ENCODE measurements at regions not wholly inside any gene's neighbourhood (a gene's known extent, or its start where the extent isn't known, plus 50 kb on each side); places are given as distances from the start of the nearest gene placed in this dataset.
"Not testable (repeated sequence)": the region's sequence is repeated elsewhere in the genome, so short reads cannot be mapped to it uniquely, and the experiment has no call there.

- intact Hi-C loops (cut with micrococcal nuclease); H3K4me3 Mint-ChIP-seq; H3K27me3 Mint-ChIP-seq (ENCODE audit: insufficient read depth); DNase-seq (ENCODE audit: low spot score); H3K36me3 Mint-ChIP-seq (ENCODE audit: low read depth); H3K27ac Mint-ChIP-seq; H3K4me1 Mint-ChIP-seq (ENCODE audit: low read depth): not testable (repeated sequence)
- H3K9me3 Mint-ChIP-seq, result peaks cover 31% of the 10 kb centered on the region
Observed at GRCh38 chr1:125064029-125064428, 3879.3 kb downstream of the SRGAP2C start.

- no peak for DNase-seq (ENCODE audit: low spot score)
- Mint-ChIP-seq H3K4me1 (ENCODE audit: low read depth) (no peaks in the 10 kb centered on the region), H3K27me3 (ENCODE audit: insufficient read depth) (no peaks in the 10 kb centered on the region), H3K36me3 (ENCODE audit: low read depth) (peaks cover 3% of the 10 kb centered on the region), H3K4me3 (no peak overlapping the region), H3K9me3 (peaks cover 36% of the 10 kb centered on the region), H3K27ac (no peak overlapping the region)
- intact Hi-C loops (cut with micrococcal nuclease), result no loop called here
Observed at GRCh38 chr1:125064481-125064880, 3879.7 kb downstream of the SRGAP2C start.

- Mint-ChIP-seq H3K4me1 (ENCODE audit: low read depth) (no peaks in the 10 kb centered on the region), H3K9me3 (peaks cover 44% of the 10 kb centered on the region), H3K27me3 (ENCODE audit: insufficient read depth) (no peaks in the 10 kb centered on the region), H3K27ac (no peak overlapping the region), H3K4me3 (no peak overlapping the region), H3K36me3 (ENCODE audit: low read depth) (peaks cover 7% of the 10 kb centered on the region)
- intact Hi-C loops (cut with micrococcal nuclease), result no loop called here
- DNase-seq (ENCODE audit: low spot score), result no peak
Observed at GRCh38 chr1:125065092-125065820, 3880.5 kb downstream of the SRGAP2C start.

GRCh38 chr1:125065821-125066180 is 3881.0 kb downstream of the SRGAP2C start:
- H3K4me3 Mint-ChIP-seq, result no peak overlapping the region
- intact Hi-C loops (cut with micrococcal nuclease), result no loop called here
- H3K9me3 Mint-ChIP-seq, result peaks cover 49% of the 10 kb centered on the region
- DNase-seq (ENCODE audit: low spot score), result no peak
- H3K27ac Mint-ChIP-seq, result no peak overlapping the region
- peaks cover 7% of the 10 kb centered on the region for H3K36me3 Mint-ChIP-seq (ENCODE audit: low read depth)
- no peaks in the 10 kb centered on the region for H3K4me1 Mint-ChIP-seq (ENCODE audit: low read depth)
- H3K27me3 Mint-ChIP-seq (ENCODE audit: insufficient read depth), result no peaks in the 10 kb centered on the region

GRCh38 chr1:125066385-125066784 is 3881.6 kb downstream of the SRGAP2C start:
- Mint-ChIP-seq H3K27ac (no peak overlapping the region), H3K36me3 (ENCODE audit: low read depth) (peaks cover 7% of the 10 kb centered on the region), H3K4me1 (ENCODE audit: low read depth) (no peaks in the 10 kb centered on the region), H3K27me3 (ENCODE audit: insufficient read depth) (no peaks in the 10 kb centered on the region), H3K4me3 (no peak overlapping the region), H3K9me3 (peaks cover 54% of the 10 kb centered on the region)
- intact Hi-C loops (cut with micrococcal nuclease), result no loop called here
- DNase-seq (ENCODE audit: low spot score), result no peak

- H3K36me3 Mint-ChIP-seq (ENCODE audit: low read depth); intact Hi-C loops (cut with micrococcal nuclease); H3K27me3 Mint-ChIP-seq (ENCODE audit: insufficient read depth); H3K4me1 Mint-ChIP-seq (ENCODE audit: low read depth); DNase-seq (ENCODE audit: low spot score); H3K27ac Mint-ChIP-seq; H3K4me3 Mint-ChIP-seq: not testable (repeated sequence)
- peaks cover 58% of the 10 kb centered on the region for H3K9me3 Mint-ChIP-seq
Observed at GRCh38 chr1:125066849-125067248, 3882.1 kb downstream of the SRGAP2C start.

- peaks cover 76% of the 10 kb centered on the region for H3K9me3 Mint-ChIP-seq
- no peak overlapping the region for H3K4me3 Mint-ChIP-seq
- no peak for DNase-seq (ENCODE audit: low spot score)
- H3K27ac Mint-ChIP-seq, result no peak overlapping the region
- H3K36me3 Mint-ChIP-seq (ENCODE audit: low read depth), result peaks cover 8% of the 10 kb centered on the region
- H3K27me3 Mint-ChIP-seq (ENCODE audit: insufficient read depth), result no peaks in the 10 kb centered on the region
- intact Hi-C loops (cut with micrococcal nuclease), result no loop called here
- no peaks in the 10 kb centered on the region for H3K4me1 Mint-ChIP-seq (ENCODE audit: low read depth)
Observed at GRCh38 chr1:125080077-125080476, 3895.3 kb downstream of the SRGAP2C start.

- no peak for DNase-seq (ENCODE audit: low spot score)
- Mint-ChIP-seq H3K4me1 (ENCODE audit: low read depth) (no peaks in the 10 kb centered on the region), H3K27ac (no peak overlapping the region), H3K36me3 (ENCODE audit: low read depth) (peaks cover 4% of the 10 kb centered on the region), H3K9me3 (peaks cover 45% of the 10 kb centered on the region), H3K27me3 (ENCODE audit: insufficient read depth) (no peaks in the 10 kb centered on the region), H3K4me3 (no peak overlapping the region)
- intact Hi-C loops (cut with micrococcal nuclease), result no loop called here
Observed at GRCh38 chr1:125085720-125086591, 3901.2 kb downstream of the SRGAP2C start.

GRCh38 chr1:125086611-125087010 is 3901.8 kb downstream of the SRGAP2C start:
- Mint-ChIP-seq H3K27me3 (ENCODE audit: insufficient read depth) (no peaks in the 10 kb centered on the region), H3K9me3 (peaks cover 42% of the 10 kb centered on the region), H3K36me3 (ENCODE audit: low read depth) (peaks cover 2% of the 10 kb centered on the region), H3K4me1 (ENCODE audit: low read depth) (no peaks in the 10 kb centered on the region), H3K27ac (no peak overlapping the region), H3K4me3 (no peak overlapping the region)
- DNase-seq (ENCODE audit: low spot score), result no peak
- intact Hi-C loops (cut with micrococcal nuclease), result no loop called here

GRCh38 chr1:125087247-125087646 is 3902.5 kb downstream of the SRGAP2C start:
- Mint-ChIP-seq H3K36me3 (ENCODE audit: low read depth) (peaks cover 2% of the 10 kb centered on the region), H3K27ac (no peak overlapping the region), H3K9me3 (peaks cover 37% of the 10 kb centered on the region), H3K4me1 (ENCODE audit: low read depth) (no peaks in the 10 kb centered on the region), H3K4me3 (no peak overlapping the region), H3K27me3 (ENCODE audit: insufficient read depth) (no peaks in the 10 kb centered on the region)
- intact Hi-C loops (cut with micrococcal nuclease), result no loop called here
- DNase-seq (ENCODE audit: low spot score), result no peak

GRCh38 chr1:125087691-125088090 is 3902.9 kb downstream of the SRGAP2C start:
- intact Hi-C loops (cut with micrococcal nuclease), result no loop called here
- no peaks in the 10 kb centered on the region for H3K27me3 Mint-ChIP-seq (ENCODE audit: insufficient read depth)
- no peak for DNase-seq (ENCODE audit: low spot score)
- peaks cover 36% of the 10 kb centered on the region for H3K9me3 Mint-ChIP-seq
- no peaks in the 10 kb centered on the region for H3K4me1 Mint-ChIP-seq (ENCODE audit: low read depth)
- peak overlapping the region; percentile 16 for H3K27ac Mint-ChIP-seq
- H3K4me3 Mint-ChIP-seq, result no peak overlapping the region
- peaks cover 2% of the 10 kb centered on the region for H3K36me3 Mint-ChIP-seq (ENCODE audit: low read depth)

GRCh38 chr1:125118147-125118993 is 3933.6 kb downstream of the SRGAP2C start:
- H3K36me3 Mint-ChIP-seq (ENCODE audit: low read depth), result peaks cover 3% of the 10 kb centered on the region
- H3K4me3 Mint-ChIP-seq, result no peak overlapping the region
- H3K27me3 Mint-ChIP-seq (ENCODE audit: insufficient read depth), result no peaks in the 10 kb centered on the region
- no peak for DNase-seq (ENCODE audit: low spot score)
- peaks cover 22% of the 10 kb centered on the region for H3K9me3 Mint-ChIP-seq
- intact Hi-C loops (cut with micrococcal nuclease), result no loop called here
- H3K4me1 Mint-ChIP-seq (ENCODE audit: low read depth), result no peaks in the 10 kb centered on the region
- H3K27ac Mint-ChIP-seq, result no peak overlapping the region

- no peak for DNase-seq (ENCODE audit: low spot score)
- no peaks in the 10 kb centered on the region for H3K27me3 Mint-ChIP-seq (ENCODE audit: insufficient read depth)
- H3K27ac Mint-ChIP-seq, result no peak overlapping the region
- peaks cover 24% of the 10 kb centered on the region for H3K9me3 Mint-ChIP-seq
- H3K36me3 Mint-ChIP-seq (ENCODE audit: low read depth), result peaks cover 3% of the 10 kb centered on the region
- H3K4me3 Mint-ChIP-seq, result no peak overlapping the region
- H3K4me1 Mint-ChIP-seq (ENCODE audit: low read depth), result no peaks in the 10 kb centered on the region
- intact Hi-C loops (cut with micrococcal nuclease), result no loop called here
Observed at GRCh38 chr1:125119024-125119441, 3934.3 kb downstream of the SRGAP2C start.
